ENCODE measurements at regions not wholly inside any gene's neighbourhood (a gene's known extent, or its start where the extent isn't known, plus 50 kb on each side); places are given as distances from the start of the nearest gene placed in this dataset.

GRCh38 chr2:15754703-15755099 lies 163.0 kb downstream of the DDX1 start:
- H3K27ac Mint-ChIP-seq = no peak overlapping the region
- Histone ChIP-seq H4K20me1 (replicated peaks; ENCODE audit: insufficient read depth) (no peaks in the 10 kb centered on the region), H3K4me1 (ENCODE audit: insufficient read depth) (no peaks in the 10 kb centered on the region), H2AFZ (no peak overlapping the region), H3K27ac (ENCODE audit: low read depth) (no peak overlapping the region), H3K79me2 (replicated peaks; ENCODE audit: insufficient read depth) (no peaks in the 10 kb centered on the region), H3K9me2 (ENCODE audit: insufficient read depth) (no peaks in the 10 kb centered on the region), H3F3A (replicated peaks; ENCODE audit: low read depth) (no peaks in the 10 kb centered on the region), H3K27me3 (ENCODE audit: insufficient read depth) (no peaks in the 10 kb centered on the region), H3K4me3 (no peak overlapping the region), H3K4me2 (no peak overlapping the region), H3K36me3 (ENCODE audit: insufficient read depth) (no peaks in the 10 kb centered on the region)
- no peak overlapping the region for H3K4me3 Mint-ChIP-seq
- peaks cover 3% of the 10 kb centered on the region; the same call in 2 of the 3 replicates for H3K9me3 Mint-ChIP-seq
- peaks cover 2% of the 10 kb centered on the region for H3K27me3 Mint-ChIP-seq (ENCODE audit: insufficient read depth, low read depth, poor library complexity)
- no peaks in the 10 kb centered on the region for H3K4me1 Mint-ChIP-seq
- no peak for TF ChIP-seq ETS1 (IDR thresholded peaks at IDR 0.05)
- no peak for TF ChIP-seq NANOG (IDR thresholded peaks at IDR 0.05; ENCODE audit: borderline replicate concordance)
- no peak for TF ChIP-seq JUNB (IDR thresholded peaks at IDR 0.05; ENCODE audit: unreplicated experiment)
- TF ChIP-seq REST (IDR thresholded peaks at IDR 0.05; ENCODE audit: unreplicated experiment) = no peak
- no peak for TF ChIP-seq CTCF (conservative IDR thresholded peaks at IDR 0.05; ENCODE audit: low read depth in 2 of 2)
- TF ChIP-seq CREB1 (CRISPR knock-in tag; IDR thresholded peaks at IDR 0.05; ENCODE audit: low read depth) = no peak
- TF ChIP-seq ZNF331 (CRISPR knock-in tag; IDR thresholded peaks at IDR 0.05; ENCODE audit: low read depth) = no peak
- TF ChIP-seq POLR2AphosphoS5 (IDR thresholded peaks at IDR 0.05; ENCODE audit: low read depth) = no peak
- TF ChIP-seq EZH2 (IDR thresholded peaks at IDR 0.05; ENCODE audit: low read depth, unreplicated experiment) = no peak
- ATAC-seq (no peak), DNase-seq (ENCODE audit: low spot score) (no peak)
- peaks cover 2% of the 10 kb centered on the region; the same call in 1 of the 3 replicates for H3K36me3 Mint-ChIP-seq (ENCODE audit: low read depth)

- no peak overlapping the region for H2AFZ ChIP-seq
- H3K36me3 ChIP-seq (ENCODE audit: insufficient read depth) = no peaks in the 10 kb centered on the region
- Mint-ChIP-seq H3K27me3 (ENCODE audit: insufficient read depth, low read depth, poor library complexity) (peaks cover 2% of the 10 kb centered on the region), H3K4me1 (no peaks in the 10 kb centered on the region), H3K9me3 (peaks cover 3% of the 10 kb centered on the region; the same call in 2 of the 3 replicates), H3K36me3 (ENCODE audit: low read depth) (peaks cover 2% of the 10 kb centered on the region; the same call in 1 of the 3 replicates), H3K27ac (no peak overlapping the region), H3K4me3 (no peak overlapping the region)
- no peak overlapping the region for H3K27ac ChIP-seq (ENCODE audit: low read depth)
- no peak overlapping the region for H3K4me3 ChIP-seq
- no peaks in the 10 kb centered on the region for H3F3A ChIP-seq (replicated peaks; ENCODE audit: low read depth)
- no peaks in the 10 kb centered on the region for H3K9me2 ChIP-seq (ENCODE audit: insufficient read depth)
- H3K4me1 ChIP-seq (ENCODE audit: insufficient read depth) = no peaks in the 10 kb centered on the region
- no peaks in the 10 kb centered on the region for H3K79me2 ChIP-seq (replicated peaks; ENCODE audit: insufficient read depth)
- H4K20me1 ChIP-seq (replicated peaks; ENCODE audit: insufficient read depth) = no peaks in the 10 kb centered on the region
- ATAC-seq = no peak
- H3K27me3 ChIP-seq (ENCODE audit: insufficient read depth) = no peaks in the 10 kb centered on the region
- no peak overlapping the region for H3K4me2 ChIP-seq
- DNase-seq (ENCODE audit: low spot score) = no peak
- no peak for TF ChIP-seq ZNF114 (CRISPR knock-in tag; IDR thresholded peaks at IDR 0.05)
- TF ChIP-seq ETS1 (IDR thresholded peaks at IDR 0.05) = no peak
- no peak for TF ChIP-seq CREB1 (CRISPR knock-in tag; IDR thresholded peaks at IDR 0.05; ENCODE audit: low read depth)
- no peak for TF ChIP-seq NANOG (IDR thresholded peaks at IDR 0.05; ENCODE audit: borderline replicate concordance)
- no peak for TF ChIP-seq REST (IDR thresholded peaks at IDR 0.05; ENCODE audit: unreplicated experiment)
- TF ChIP-seq POLR2AphosphoS5 (IDR thresholded peaks at IDR 0.05; ENCODE audit: low read depth) = no peak
- no peak for TF ChIP-seq ZNF331 (CRISPR knock-in tag; IDR thresholded peaks at IDR 0.05; ENCODE audit: low read depth)
Measured at GRCh38 chr2:15755528-15755927, 163.9 kb downstream of the DDX1 start.

All from GM23338 (cell line).